Right ventricle myocardium inferior (tissue), 1 donor: ENCODE measurements at regions not wholly inside any gene's neighbourhood (a gene's known extent, or its start where the extent isn't known, plus 50 kb on each side); places are given as distances from the start of the nearest gene placed in this dataset.
"Not testable (repeated sequence)": the region's sequence is repeated elsewhere in the genome, so short reads cannot be mapped to it uniquely, and the experiment has no call there.

ENCODE experiments used
- ATAC-seq: fragments of 200-7000 bp; cut with Tn5 transposase; one replicate; pipeline ENCODE4 v1.9.1; 2020; ENCODE audit warnings: mild to moderate bottlenecking, moderate library complexity
- DNase-seq: peaks from one replicate; pipeline ENCODE4 v3.0.0; 2021; ENCODE audit errors: missing footprints
- intact Hi-C: fragments of 100-400 bp; cut with DNase I; formaldehyde crosslinking; loops from one replicate; pipeline ENCODE4 v1.11.0; 2022
- donor health status: DM: no; HTN: yes; CAD: no; lungs with severe emphysema.

- DNase-seq = no peak
Measured at GRCh38 chr1:65525266-65526048, 105.0 kb downstream of the LEPR start.

GRCh38 chr1:65526049-65526556 is 105.6 kb downstream of the LEPR start:
- intact Hi-C loops = loop anchor here (5.0 kb wide), 1 partner anchor 104 kb away; the partner anchor contains the start of genes LEPR and LEPROT
- DNase-seq = no peak
- ATAC-seq = no peak

More at GRCh38 chr1:65525266-65526048, 105.0 kb downstream of the LEPR start:
- peak; percentile 20 for ATAC-seq
- intact Hi-C loops = loop anchor here (5.0 kb wide), 1 partner anchor 103 kb away; the partner anchor contains the start of genes LEPR and LEPROT

DNA sequence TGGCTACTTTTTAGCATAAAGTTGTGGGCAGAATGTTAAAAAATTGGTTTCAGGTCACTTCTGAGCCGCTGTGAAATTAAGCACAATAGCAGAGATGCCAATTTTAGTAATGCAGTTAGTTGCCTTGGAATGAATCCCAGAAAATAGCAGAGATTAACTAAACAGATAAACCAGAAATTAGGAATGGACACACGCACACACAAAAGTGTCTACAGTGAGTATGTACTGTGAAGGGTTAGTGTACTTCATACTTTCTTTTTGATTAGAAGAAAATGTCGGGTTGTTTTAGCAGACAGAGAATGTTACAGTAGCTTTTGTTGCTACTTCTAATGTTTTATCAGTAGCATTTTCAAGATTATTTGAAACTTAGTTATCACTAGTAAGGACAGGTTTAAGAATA is 106.7 kb downstream of the LEPR start:
- intact Hi-C loops = loop anchor here (5.0 kb wide), 1 partner anchor 105 kb away; the partner anchor contains the start of genes LEPR and LEPROT
- no peak for DNase-seq
- ATAC-seq = no peak

DNA sequence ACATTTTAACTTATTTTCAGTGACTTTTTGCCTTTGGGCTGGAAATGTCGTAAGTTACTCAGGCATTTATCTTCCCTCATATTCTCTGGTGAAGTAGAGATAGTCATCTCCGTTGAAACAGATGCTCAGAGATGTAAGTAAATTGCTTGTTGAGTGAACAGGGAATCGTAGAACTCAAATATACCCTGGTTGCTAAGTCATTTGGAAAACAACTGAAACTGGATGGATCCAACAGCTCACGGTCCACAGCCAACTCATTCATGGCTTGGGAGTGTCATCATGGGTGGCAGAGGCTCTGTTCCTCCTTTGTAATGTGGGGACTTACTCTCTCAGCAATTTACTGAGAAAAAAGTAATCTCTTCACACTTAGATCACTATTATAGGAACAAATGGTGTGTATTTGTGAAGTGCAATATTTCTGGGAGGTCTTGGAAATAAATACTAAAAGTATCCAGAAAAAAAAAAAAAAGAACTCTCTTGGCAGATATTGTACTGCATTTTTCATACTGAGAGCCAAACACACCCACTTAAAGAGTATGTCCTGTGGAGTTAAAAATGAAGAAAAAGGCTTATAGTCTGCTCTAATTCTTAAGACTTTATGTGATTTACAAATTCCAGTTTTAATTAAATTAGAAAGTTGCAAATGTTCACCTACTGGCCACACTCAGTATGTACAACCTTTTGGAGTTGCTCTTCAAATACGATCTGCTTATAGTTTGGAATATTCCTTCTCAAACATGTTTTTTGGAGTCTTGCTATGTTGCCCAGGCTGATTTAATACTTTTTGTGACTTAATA is 107.4 kb downstream of the LEPR start:
- intact Hi-C loops = loop anchor here (5.0 kb wide), 1 partner anchor 106 kb away; the partner anchor contains the start of genes LEPR and LEPROT
- ATAC-seq (no peak), DNase-seq (no peak)

GRCh38 chr1:65531972-65532570 is 111.6 kb downstream of the LEPR start:
- intact Hi-C loops = no loop called here
- ATAC-seq (no peak), DNase-seq (no peak)

DNA sequence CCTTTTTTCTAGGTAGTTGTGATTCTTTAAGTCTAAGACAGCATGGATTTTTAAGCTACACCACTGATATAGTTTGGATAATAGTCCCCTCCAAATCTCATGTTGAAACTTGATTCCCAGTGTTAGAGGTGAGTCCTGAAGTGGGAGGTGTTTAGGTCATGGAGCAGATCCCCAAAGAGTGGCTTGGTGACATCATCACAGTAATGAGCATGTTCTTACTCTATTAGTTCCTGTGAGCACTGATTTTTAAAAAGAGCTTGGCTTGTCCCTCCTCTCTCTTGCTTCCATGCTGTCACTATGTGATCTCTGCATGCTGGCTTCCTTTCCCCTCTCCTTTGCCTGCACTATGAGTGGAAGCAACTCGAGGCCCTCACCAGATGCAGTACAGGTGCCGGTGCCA is 115.5 kb downstream of the LEPR start:
- ATAC-seq = no peak

GRCh38 chr1:65538086-65538485 is 117.6 kb downstream of the LEPR start:
- intact Hi-C loops = no loop called here
- ATAC-seq = no peak

More for the DNA sequence above, 115.5 kb downstream of the LEPR start:
- DNase-seq = no peak
- intact Hi-C loops = no loop called here

GRCh38 chr1:65538664-65539063 is 118.2 kb downstream of the LEPR start:
- ATAC-seq (no peak), DNase-seq (no peak)
- intact Hi-C loops = no loop called here

More at GRCh38 chr1:65538086-65538485, 117.6 kb downstream of the LEPR start:
- DNase-seq = no peak

DNA sequence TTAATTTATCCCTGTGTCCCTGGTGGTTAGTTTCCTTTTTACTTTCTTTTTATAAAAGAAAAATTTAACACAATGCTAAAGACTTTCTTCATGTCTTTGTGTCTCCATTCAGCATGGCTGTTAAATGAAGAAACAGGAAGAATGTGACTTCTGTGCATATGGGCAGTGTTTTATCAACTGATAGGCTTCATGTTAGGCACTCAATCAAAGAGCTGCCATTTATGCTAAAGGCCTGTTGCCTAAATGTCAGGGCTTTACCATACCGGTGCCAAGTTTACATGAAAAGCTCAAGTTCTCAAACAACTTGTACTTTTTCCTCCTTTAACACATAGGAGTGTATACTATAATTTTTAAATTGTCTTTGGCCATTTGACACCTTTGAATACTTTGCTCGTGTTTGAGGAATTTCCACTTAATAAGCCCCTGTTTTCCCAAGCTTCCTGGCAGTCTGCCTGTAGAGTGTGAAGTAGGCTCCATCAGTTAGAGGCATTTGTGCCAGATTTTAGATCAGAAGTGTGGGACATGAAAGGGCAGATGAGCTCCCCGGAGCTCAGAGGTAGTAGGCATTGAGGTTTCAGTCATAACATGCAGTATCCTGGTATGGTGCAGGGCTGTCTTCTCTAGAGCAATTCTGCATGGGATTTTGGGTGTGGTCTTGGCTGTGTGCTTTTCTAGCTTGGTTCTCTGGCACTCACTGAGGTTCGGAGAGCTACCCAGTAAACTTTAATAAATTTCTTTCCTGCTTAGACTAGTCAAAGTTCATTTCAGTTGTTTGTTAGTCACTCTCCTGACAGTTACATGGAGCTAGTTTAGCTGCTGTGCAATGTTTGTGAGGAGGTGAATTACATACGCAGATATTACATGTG is 119.0 kb downstream of the LEPR start:
- intact Hi-C loops = no loop called here
- no peak for DNase-seq
- no peak for ATAC-seq

GRCh38 chr1:65541161-65541560 is 120.7 kb downstream of the LEPR start:
- ATAC-seq (no peak), DNase-seq (no peak)
- intact Hi-C loops = no loop called here

DNA sequence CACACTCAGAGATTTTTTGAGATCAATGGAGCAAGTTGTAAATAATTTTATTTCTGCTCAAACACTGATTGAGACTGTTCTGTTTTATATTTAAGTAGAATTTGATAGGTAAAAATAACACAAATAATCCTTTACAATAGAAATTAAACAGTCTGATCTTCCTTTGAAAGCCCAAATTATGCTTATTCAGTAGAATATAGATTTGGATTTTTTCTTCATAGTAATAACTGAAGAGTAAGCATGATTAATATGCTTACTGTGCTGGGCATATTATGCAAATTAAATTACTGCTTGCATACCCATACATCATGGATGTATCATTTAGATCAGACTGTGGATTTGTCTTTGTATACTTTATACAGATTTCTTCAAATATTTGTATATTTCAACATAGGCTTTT is 121.4 kb downstream of the LEPR start:
- no peak for DNase-seq
- intact Hi-C loops = no loop called here

DNA sequence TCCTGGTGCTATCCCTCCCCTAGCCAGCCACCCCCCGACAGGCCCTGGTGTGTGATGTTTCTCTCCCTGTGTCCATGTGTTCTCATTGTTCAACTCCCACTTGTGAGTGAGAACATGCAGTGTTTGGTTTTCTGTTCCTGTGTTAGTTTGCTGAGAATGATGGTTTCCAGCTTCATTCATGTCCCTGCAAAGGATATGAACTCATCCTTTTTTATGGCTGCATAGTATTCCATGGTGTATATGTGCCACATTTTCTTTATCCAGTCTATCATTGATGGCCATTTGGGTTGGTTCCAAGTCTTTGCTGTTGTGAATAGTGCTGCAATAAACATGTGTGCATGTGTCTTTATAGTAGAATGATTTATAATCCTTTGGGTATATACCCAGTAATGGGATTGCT is 122.1 kb downstream of the LEPR start:
- intact Hi-C loops, ATAC-seq, DNase-seq: not testable (repeated sequence)

More for the DNA sequence above, 121.4 kb downstream of the LEPR start:
- ATAC-seq = no peak

DNA sequence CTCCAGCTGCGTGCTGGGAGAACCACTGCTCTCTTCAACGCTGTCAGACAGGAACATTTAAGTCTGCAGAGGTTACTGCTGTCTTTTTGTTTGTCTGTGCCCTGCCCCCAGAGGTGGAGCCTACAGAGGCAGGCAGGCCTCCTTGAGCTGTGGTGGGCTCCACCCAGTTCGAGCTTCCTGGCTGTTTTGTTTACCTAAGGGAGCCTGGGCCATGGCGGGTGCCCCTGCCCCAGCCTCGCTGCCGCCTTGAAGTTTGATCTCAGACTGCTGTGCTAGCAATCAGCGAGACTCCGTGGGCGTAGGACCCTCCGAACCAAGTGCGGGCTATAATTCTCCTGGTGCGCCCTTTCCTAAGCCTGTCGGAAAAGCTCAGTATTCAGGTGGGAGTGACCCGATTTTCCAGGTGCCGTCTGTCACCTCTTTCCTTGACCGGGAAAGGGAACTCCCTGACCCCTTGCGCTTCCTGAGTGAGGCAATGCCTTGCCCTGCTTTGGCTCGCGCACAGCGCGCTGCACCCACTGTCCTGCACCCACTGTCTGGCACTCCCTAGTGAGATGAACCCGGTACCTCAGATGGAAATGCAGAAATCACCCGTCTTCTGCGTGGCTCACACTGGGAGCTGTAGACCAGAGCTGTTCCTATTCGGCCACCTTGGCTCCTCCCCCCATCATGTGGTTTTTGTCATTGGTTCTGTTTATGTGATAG is 130.0 kb downstream of the LEPR start:
- ATAC-seq, intact Hi-C loops, DNase-seq: not testable (repeated sequence)

GRCh38 chr1:65552484-65552883 is 132.0 kb downstream of the LEPR start:
- intact Hi-C loops, ATAC-seq, DNase-seq: not testable (repeated sequence)

DNA sequence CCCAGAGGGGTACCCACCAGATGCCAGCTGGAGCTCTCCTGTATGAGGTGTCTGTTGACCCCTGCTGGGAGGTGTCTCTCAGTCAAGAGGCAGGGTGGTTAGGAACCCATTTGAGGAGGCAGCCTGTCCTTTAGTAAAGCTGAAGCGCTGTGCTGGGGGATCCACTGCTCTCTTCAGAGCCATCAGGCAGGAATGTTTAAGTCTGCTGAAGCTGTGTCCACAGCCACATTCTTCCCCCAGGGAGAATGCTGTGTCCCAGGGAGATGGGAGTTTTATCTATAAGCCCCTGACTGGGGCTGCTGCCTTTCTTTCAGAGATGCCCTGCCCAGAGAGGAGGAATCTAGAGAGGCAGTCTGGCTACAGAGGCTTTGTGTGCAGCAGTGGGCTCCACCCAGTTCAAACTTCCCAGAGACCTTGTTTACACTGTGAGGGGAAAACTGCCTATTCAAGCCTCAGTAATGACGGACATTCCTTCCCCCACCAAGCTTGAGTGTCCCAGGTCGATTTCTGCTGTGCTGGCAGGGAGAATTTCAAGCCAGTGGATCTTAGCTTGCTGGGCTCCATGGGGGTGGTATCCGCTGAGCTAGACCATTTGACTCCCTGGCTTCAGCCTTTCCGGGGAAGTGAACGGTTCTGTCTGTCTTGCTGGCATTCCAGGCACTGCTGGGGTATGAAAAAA is 133.8 kb downstream of the LEPR start:
- intact Hi-C loops, ATAC-seq, DNase-seq: not testable (repeated sequence)

DNA sequence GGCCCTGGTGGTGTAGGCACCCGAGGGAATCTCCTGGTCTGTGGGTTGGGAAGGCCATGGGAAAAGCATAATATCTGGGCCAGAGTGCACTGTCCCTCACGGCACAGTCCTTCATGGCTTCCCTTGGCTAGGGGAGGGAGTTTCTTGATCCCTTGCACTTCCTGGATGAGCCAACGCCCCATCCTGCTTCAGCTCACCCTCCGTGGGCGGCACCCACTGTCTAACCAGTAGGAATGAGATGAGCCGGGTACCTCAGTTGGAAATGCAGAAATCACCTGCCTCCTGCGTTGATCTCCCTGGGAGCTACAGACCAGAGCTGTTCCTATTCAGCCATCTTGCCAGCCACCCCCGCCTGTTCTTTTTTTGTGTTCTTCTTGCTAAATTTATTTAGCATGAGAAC is 134.4 kb downstream of the LEPR start:
- no peak for DNase-seq
- intact Hi-C loops = no loop called here
- ATAC-seq = no peak

- intact Hi-C loops = no loop called here
- DNase-seq = no peak
- no peak for ATAC-seq
Measured at GRCh38 chr1:65558215-65558614, 137.7 kb downstream of the LEPR start.
